Lower leg skin (tissue), 3 donors: ENCODE measurements at regions not wholly inside any gene's neighbourhood (a gene's known extent, or its start where the extent isn't known, plus 50 kb on each side); places are given as distances from the start of the nearest gene placed in this dataset.

Experiments
- POLR2A ChIP-seq, 2 donors: fragments of 450-650 bp; IDR thresholded peaks; one replicate each; pipeline ENCODE4 v1.6.1; 2016 to 2017; ENCODE audit warnings: antibody characterized with exemption in 2 of 2, mild to moderate bottlenecking in 1 of 2, moderate library complexity in 1 of 2
- TF ChIP-seq, protein P1 (sequence below), 3 donors: fragments of 450-650 bp; IDR thresholded peaks; one replicate each; pipeline ENCODE4 v1.5.1; 2016; ENCODE audit warnings: antibody characterized with exemption in 3 of 3, mild to moderate bottlenecking in 3 of 3, moderate library complexity in 2 of 3

DNA sequence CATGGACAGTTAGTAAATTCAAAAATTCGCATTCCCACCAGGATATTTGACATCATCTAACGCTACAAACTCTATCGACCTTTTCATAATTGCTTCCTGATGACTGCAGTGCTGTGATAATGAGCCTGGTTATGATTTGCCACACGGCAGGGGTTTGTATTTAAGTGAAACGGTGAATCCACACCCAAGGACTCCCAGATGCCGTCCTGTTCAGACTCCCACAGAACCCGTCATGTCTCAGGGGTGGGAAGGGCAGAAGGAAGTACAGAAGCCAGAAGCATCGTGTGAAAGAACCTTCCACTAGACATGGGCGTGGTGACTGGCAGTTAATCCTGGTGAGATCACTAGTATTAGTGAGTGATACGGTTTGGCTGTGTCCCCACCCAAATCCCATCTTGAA, 91.2 kb upstream of the TMEM18 start:
- no peak for TF ChIP-seq POLR2A (IDR thresholded peaks at IDR 0.05)
- TF ChIP-seq, protein P1, sequence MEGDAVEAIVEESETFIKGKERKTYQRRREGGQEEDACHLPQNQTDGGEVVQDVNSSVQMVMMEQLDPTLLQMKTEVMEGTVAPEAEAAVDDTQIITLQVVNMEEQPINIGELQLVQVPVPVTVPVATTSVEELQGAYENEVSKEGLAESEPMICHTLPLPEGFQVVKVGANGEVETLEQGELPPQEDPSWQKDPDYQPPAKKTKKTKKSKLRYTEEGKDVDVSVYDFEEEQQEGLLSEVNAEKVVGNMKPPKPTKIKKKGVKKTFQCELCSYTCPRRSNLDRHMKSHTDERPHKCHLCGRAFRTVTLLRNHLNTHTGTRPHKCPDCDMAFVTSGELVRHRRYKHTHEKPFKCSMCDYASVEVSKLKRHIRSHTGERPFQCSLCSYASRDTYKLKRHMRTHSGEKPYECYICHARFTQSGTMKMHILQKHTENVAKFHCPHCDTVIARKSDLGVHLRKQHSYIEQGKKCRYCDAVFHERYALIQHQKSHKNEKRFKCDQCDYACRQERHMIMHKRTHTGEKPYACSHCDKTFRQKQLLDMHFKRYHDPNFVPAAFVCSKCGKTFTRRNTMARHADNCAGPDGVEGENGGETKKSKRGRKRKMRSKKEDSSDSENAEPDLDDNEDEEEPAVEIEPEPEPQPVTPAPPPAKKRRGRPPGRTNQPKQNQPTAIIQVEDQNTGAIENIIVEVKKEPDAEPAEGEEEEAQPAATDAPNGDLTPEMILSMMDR (IDR thresholded peaks at IDR 0.05): no peak
